ENCODE measurements at regions not wholly inside any gene's neighbourhood (a gene's known extent, or its start where the extent isn't known, plus 50 kb on each side); places are given as distances from the start of the nearest gene placed in this dataset.
A peak's percentile ranks its signal among the peaks of the same experiment; 100 is the strongest.

- TF ChIP-seq ZNF747 (CRISPR knock-in tag; IDR thresholded peaks at IDR 0.05; ENCODE audit: borderline replicate concordance) (peak; percentile 97; the same call in 1 of the 2 replicates), RBM39 (IDR thresholded peaks at IDR 0.05; ENCODE audit: low read depth, low read length, poor library complexity, severe bottlenecking) (peak; percentile 75), EP300 (IDR thresholded peaks at IDR 0.05; ENCODE audit: low read depth in 2 of 2, low read length in 2 of 2) (peak; percentile 98), EP300 (CRISPR knock-in tag; IDR thresholded peaks at IDR 0.05; ENCODE audit: borderline replicate concordance) (peak; percentile 99), ZMAT5 (CRISPR knock-in tag; IDR thresholded peaks at IDR 0.05; ENCODE audit: borderline replicate concordance, low read depth) (no peak), ATAD3A (CRISPR knock-in tag; IDR thresholded peaks at IDR 0.05) (no peak), KDM1A (CRISPR knock-in tag; IDR thresholded peaks at IDR 0.05) (no peak), KDM3A (CRISPR knock-in tag; IDR thresholded peaks at IDR 0.05; ENCODE audit: low read depth) (peak; percentile 88), ZSCAN30 (CRISPR knock-in tag; IDR thresholded peaks at IDR 0.05) (0 out of 2 replicates have a peak, but pooled peaks have one; percentile 37), IRF9 (CRISPR knock-in tag; IDR thresholded peaks at IDR 0.05; ENCODE audit: borderline replicate concordance) (peak; percentile 44), JUND (CRISPR knock-in tag; IDR thresholded peaks at IDR 0.05) (peak; percentile 98), ZNF782 (CRISPR knock-in tag; IDR thresholded peaks at IDR 0.05; ENCODE audit: borderline replicate concordance) (peak; percentile 44; the same call in 1 of the 2 replicates), ZNF331 (CRISPR knock-in tag; IDR thresholded peaks at IDR 0.05) (peak; percentile 91), DDIT3 (CRISPR knock-in tag; IDR thresholded peaks at IDR 0.05) (no peak), TEF (CRISPR knock-in tag; IDR thresholded peaks at IDR 0.05) (no peak), ZNF646 (CRISPR knock-in tag; IDR thresholded peaks at IDR 0.05) (peak; percentile 47; the same call in 1 of the 2 replicates), HCFC1 (IDR thresholded peaks at IDR 0.05; ENCODE audit: low read depth, low read length) (no peak)
Measured at GRCh38 chr3:177359593-177360357, 162.5 kb upstream of the TBL1XR1 start (continued).
